Activated T-cell treated with anti-CD3 and anti-CD28 coated beads, Interleukin-2, amount 50 U/mL, for 4 hours (primary cell): ENCODE measurements at regions not wholly inside any gene's neighbourhood (a gene's known extent, or its start where the extent isn't known, plus 50 kb on each side); places are given as distances from the start of the nearest gene placed in this dataset.

Experiments
- ATAC-seq, 2 donors: fragments of 200-7000 bp; cut with Tn5 transposase; one replicate each; pipeline ENCODE4 v1.10.0; 2021
- DNase-seq: peaks from one replicate; pipeline ENCODE4 v3.0.0-alpha.2; 2020
- H3K27me3 Mint-ChIP-seq: one replicate; pipeline ENCODE4 v1.8.0; 2021; ENCODE audit warnings: low read depth, mixed read lengths
- H3K36me3 Mint-ChIP-seq: one replicate; pipeline ENCODE4 v1.8.0; 2022; ENCODE audit warnings: mixed read lengths; ENCODE audit not compliant: insufficient read depth
- H3K4me1 Mint-ChIP-seq: one replicate; pipeline ENCODE4 v1.8.0; 2021; ENCODE audit warnings: low read depth, mixed read lengths
- H3K4me3 Mint-ChIP-seq: one replicate; pipeline ENCODE4 v1.8.0; 2021; ENCODE audit warnings: mild to moderate bottlenecking, moderate library complexity, mixed read lengths
- H3K9me3 Mint-ChIP-seq: one replicate; pipeline ENCODE4 v1.8.0; 2021; ENCODE audit warnings: mixed read lengths

GRCh38 chr4:4619821-4620220 is 78.0 kb upstream of the STX18 start:
- Mint-ChIP-seq H3K27me3 (no peaks in the 10 kb centered on the region), H3K4me3 (no peak overlapping the region), H3K36me3 (peaks cover 4% of the 10 kb centered on the region), H3K9me3 (no peaks in the 10 kb centered on the region), H3K4me1 (no peaks in the 10 kb centered on the region)
- DNase-seq (no peak), ATAC-seq (no peak)

GRCh38 chr4:4618847-4619246 is 77.0 kb upstream of the STX18 start:
- H3K36me3 Mint-ChIP-seq: peaks cover 7% of the 10 kb centered on the region
- no peaks in the 10 kb centered on the region for H3K27me3 Mint-ChIP-seq
- H3K9me3 Mint-ChIP-seq: no peaks in the 10 kb centered on the region
- no peak for DNase-seq
- no peaks in the 10 kb centered on the region for H3K4me1 Mint-ChIP-seq
- no peak overlapping the region for H3K4me3 Mint-ChIP-seq
- no peak for ATAC-seq

GRCh38 chr4:4614925-4615678 is 73.3 kb upstream of the STX18 start:
- peaks cover 8% of the 10 kb centered on the region for H3K36me3 Mint-ChIP-seq
- H3K4me1 Mint-ChIP-seq: no peaks in the 10 kb centered on the region
- DNase-seq: no peak
- no peak for ATAC-seq
- no peaks in the 10 kb centered on the region for H3K9me3 Mint-ChIP-seq
- H3K4me3 Mint-ChIP-seq: no peak overlapping the region
- no peaks in the 10 kb centered on the region for H3K27me3 Mint-ChIP-seq

DNA sequence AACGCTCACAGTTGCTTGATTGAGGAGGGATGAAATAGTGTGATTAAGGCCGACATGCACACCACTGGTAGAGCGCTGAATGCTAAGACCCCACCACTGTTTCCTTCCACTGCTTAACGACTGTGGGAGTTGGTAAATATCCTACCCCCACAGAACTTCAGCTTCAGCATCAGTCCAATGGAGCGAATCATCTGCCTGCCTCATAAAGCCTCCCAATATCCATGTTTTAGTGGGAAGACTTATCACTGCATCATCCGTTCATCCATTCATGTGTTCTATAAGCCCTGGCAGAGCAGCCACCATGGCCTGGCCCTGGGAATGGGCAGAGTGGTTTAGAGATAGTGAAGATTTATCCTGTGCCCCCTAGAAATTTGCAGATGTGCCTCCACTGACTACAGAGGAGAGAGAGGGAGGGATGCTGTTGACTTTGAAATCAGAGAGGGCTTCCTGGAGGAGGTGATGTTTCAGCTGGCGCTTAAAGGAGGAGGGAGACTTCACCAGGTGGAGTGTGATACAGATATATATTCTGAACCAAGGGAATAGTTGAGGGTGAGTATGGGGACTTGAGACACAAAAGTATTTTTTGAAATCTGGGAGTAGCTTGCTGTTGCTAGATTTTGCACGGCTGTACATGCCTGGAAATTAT is 71.9 kb upstream of the STX18 start:
- H3K27me3 Mint-ChIP-seq: no peaks in the 10 kb centered on the region
- peaks cover 8% of the 10 kb centered on the region for H3K36me3 Mint-ChIP-seq
- ATAC-seq: no peak
- no peak for DNase-seq
- no peaks in the 10 kb centered on the region for H3K9me3 Mint-ChIP-seq
- no peaks in the 10 kb centered on the region for H3K4me1 Mint-ChIP-seq
- no peak overlapping the region for H3K4me3 Mint-ChIP-seq

GRCh38 chr4:4613126-4613465 is 71.2 kb upstream of the STX18 start:
- ATAC-seq (no peak), DNase-seq (no peak)
- H3K9me3 Mint-ChIP-seq: no peaks in the 10 kb centered on the region
- H3K4me1 Mint-ChIP-seq: no peaks in the 10 kb centered on the region
- no peaks in the 10 kb centered on the region for H3K27me3 Mint-ChIP-seq
- no peak overlapping the region for H3K4me3 Mint-ChIP-seq
- H3K36me3 Mint-ChIP-seq: peaks cover 8% of the 10 kb centered on the region

- ATAC-seq (no peak), DNase-seq (no peak)
- H3K27me3 Mint-ChIP-seq: no peaks in the 10 kb centered on the region
- peaks cover 7% of the 10 kb centered on the region for H3K36me3 Mint-ChIP-seq
- H3K9me3 Mint-ChIP-seq: no peaks in the 10 kb centered on the region
- no peak overlapping the region for H3K4me3 Mint-ChIP-seq
- H3K4me1 Mint-ChIP-seq: no peaks in the 10 kb centered on the region
These were observed 68.8 kb upstream of the STX18 start for GRCh38 chr4:4610672-4611071.

DNA sequence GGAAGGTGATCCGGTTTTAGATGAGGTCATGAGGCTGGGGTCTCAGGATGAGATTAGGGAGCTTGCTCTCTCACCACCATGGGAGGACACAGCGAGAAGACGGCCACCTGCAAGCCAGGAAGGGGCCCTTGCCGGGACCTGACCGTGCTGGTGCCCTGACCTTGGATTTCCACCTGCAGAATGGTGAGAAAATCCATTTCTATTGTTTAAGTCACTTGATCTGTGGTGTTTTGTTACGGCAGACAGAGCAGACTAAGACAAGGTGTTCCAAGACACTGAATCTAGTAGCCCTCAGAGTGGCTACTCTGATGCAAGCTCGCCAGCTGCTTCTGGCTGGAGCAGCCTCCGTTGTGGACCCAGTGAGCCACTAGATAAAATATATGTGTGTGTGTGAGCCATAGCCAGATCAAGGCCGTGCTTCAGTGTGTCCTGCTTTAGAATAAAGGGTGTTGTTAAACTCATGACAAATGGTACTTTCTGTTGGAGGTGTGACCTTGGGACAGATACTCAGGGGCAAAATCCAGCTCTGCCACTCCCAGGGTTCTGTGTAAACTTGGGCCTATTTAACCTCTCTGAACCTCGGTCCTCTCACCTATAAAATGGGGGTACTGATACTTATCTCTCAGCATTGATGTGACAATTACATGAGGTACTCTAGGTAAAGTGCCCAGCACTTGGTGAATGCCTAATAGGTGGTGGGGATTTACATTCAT is 67.9 kb upstream of the STX18 start:
- Mint-ChIP-seq H3K9me3 (no peaks in the 10 kb centered on the region), H3K4me3 (no peak overlapping the region), H3K4me1 (no peaks in the 10 kb centered on the region), H3K27me3 (no peaks in the 10 kb centered on the region), H3K36me3 (peaks cover 9% of the 10 kb centered on the region)
- DNase-seq (no peak), ATAC-seq (no peak)

GRCh38 chr4:4608214-4608537 is 66.3 kb upstream of the STX18 start:
- no peak for DNase-seq
- Mint-ChIP-seq H3K4me3 (no peak overlapping the region), H3K9me3 (no peaks in the 10 kb centered on the region), H3K4me1 (no peaks in the 10 kb centered on the region), H3K27me3 (no peaks in the 10 kb centered on the region), H3K36me3 (peaks cover 5% of the 10 kb centered on the region)
- ATAC-seq: no peak

- peaks cover 5% of the 10 kb centered on the region for H3K36me3 Mint-ChIP-seq
- H3K4me1 Mint-ChIP-seq: no peaks in the 10 kb centered on the region
- DNase-seq (no peak), ATAC-seq (no peak)
- H3K4me3 Mint-ChIP-seq: no peak overlapping the region
- no peaks in the 10 kb centered on the region for H3K27me3 Mint-ChIP-seq
- no peaks in the 10 kb centered on the region for H3K9me3 Mint-ChIP-seq
These were observed 65.7 kb upstream of the STX18 start for GRCh38 chr4:4607336-4608213.

DNA sequence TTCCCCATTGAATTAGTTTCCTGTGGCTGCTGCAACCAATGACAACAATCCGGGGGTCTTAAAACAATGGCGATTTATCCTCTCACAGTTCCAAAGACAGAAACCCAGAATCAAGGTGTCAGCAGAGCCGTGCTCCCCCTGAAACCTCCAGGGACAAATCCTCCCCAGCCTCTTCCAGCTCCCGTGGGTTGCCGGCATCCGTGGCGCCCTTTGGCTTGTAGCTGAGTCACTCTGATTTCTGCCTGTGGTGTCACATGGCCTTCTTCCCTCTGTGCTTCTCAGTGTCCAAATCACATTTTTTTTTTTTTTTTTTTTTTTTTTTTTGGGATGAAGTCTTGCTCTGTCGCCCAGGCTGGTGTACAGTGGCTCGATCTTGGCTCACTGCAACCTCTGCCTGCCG is 64.5 kb upstream of the STX18 start:
- Mint-ChIP-seq H3K4me3 (no peak overlapping the region), H3K36me3 (peaks cover 6% of the 10 kb centered on the region), H3K9me3 (no peaks in the 10 kb centered on the region), H3K4me1 (no peaks in the 10 kb centered on the region), H3K27me3 (no peaks in the 10 kb centered on the region)
- ATAC-seq (no peak), DNase-seq (no peak)

DNA sequence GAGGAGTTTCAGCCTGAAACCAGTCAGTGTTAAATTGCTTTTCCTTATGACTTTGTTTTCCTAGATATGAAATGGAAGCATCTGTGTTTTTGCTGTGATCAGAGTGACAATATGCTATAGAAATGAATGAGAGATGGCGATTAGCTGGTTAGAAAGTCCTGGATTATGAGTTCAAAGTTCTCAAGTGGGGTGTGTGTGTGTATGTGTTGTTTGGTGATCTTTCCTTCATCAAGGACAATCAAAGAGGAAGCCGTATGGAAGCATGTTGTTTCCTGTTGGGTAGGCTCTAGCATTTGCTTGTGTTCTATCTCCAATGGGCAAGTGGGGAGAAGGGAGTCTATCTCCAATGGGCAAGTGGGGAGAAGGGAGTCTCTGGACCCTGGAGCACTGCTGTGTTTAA is 64.0 kb upstream of the STX18 start:
- H3K36me3 Mint-ChIP-seq: peaks cover 6% of the 10 kb centered on the region
- no peaks in the 10 kb centered on the region for H3K9me3 Mint-ChIP-seq
- DNase-seq (no peak), ATAC-seq (no peak)
- no peaks in the 10 kb centered on the region for H3K4me1 Mint-ChIP-seq
- H3K4me3 Mint-ChIP-seq: no peak overlapping the region
- H3K27me3 Mint-ChIP-seq: no peaks in the 10 kb centered on the region

DNA sequence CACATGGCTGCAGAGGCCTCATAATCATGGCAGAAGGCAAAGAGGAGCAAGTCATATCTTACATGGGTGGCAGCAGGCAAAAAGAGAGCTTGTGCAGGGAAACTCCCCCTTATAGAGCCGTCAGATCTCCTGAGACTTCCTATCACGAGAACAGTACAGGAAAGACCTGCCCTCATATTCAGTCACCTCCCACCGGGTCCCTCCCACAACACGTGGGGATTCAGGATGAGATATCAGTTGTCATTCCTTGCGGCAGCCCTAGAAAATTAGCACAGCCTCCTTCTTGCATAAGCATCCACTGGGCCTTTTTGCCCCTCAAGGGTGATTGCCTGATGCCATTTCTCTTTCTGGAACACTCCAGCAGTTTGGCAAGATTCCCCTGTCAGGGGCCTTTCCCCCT is 61.7 kb upstream of the STX18 start:
- Mint-ChIP-seq H3K27me3 (no peaks in the 10 kb centered on the region), H3K4me3 (no peak overlapping the region), H3K9me3 (no peaks in the 10 kb centered on the region), H3K36me3 (peaks cover 6% of the 10 kb centered on the region), H3K4me1 (no peaks in the 10 kb centered on the region)
- no peak for ATAC-seq
- no peak for DNase-seq

DNA sequence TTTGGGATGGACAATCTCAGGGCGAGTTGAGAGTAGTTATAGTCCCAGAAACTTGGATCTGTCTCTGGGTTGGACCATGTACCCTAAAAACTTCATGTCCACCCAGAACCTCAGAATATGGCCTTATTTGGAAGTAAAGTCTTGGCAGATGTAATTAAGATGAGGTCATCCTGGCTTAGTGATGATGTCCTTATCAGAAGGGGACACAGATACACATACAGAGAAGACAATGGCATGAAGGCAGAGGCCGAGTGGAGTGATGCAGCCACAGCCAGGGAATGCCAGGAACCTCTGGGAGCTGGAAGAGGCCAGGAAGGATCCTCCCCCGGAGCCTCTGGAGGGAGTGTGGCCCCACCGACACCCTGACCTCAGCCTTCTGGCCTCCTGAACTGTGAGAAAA is 61.2 kb upstream of the STX18 start:
- Mint-ChIP-seq H3K36me3 (peaks cover 6% of the 10 kb centered on the region), H3K4me1 (no peaks in the 10 kb centered on the region), H3K27me3 (no peaks in the 10 kb centered on the region), H3K4me3 (no peak overlapping the region), H3K9me3 (no peaks in the 10 kb centered on the region)
- DNase-seq (no peak), ATAC-seq (no peak)

DNA sequence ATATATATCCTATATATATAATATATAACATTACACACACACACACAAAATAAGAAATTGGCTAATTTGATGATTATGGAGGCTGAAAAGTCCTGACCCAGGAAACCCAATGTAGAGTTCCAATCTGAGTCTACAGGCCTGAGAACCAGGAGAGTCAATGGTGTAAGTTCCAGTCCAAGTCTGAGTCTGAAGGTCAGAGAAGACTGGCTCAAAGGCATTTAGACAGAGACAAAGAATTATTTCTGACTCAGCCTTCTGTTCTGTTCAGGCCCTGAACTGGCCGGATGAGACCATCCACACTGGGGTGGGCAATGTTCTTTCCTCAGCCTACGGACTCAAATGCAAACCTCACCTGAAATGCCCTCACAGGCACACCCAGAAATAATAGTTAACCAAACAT is 60.6 kb upstream of the STX18 start:
- H3K27me3 Mint-ChIP-seq: no peaks in the 10 kb centered on the region
- H3K4me3 Mint-ChIP-seq: no peak overlapping the region
- ATAC-seq: no peak
- DNase-seq: no peak
- H3K4me1 Mint-ChIP-seq: no peaks in the 10 kb centered on the region
- H3K9me3 Mint-ChIP-seq: no peaks in the 10 kb centered on the region
- peaks cover 6% of the 10 kb centered on the region for H3K36me3 Mint-ChIP-seq
